Stimulated activated effector memory CD8-positive, alpha-beta T cell treated with anti-CD3 and anti-CD28 coated beads, Interleukin-12 subunit alpha, Interleukin-12 subunit beta, amount 100 ng/mL, for 72 hours (primary cell): ENCODE measurements at regions not wholly inside any gene's neighbourhood (a gene's known extent, or its start where the extent isn't known, plus 50 kb on each side); places are given as distances from the start of the nearest gene placed in this dataset.

Experiments
- ATAC-seq: fragments of 150-1000 bp; cut with Tn5 transposase; 2 replicates; pipeline ENCODE4 v1.10.0; 2021
- DNase-seq, 2 donors: peaks; one replicate each; pipeline ENCODE4 v3.0.0; 2021 to 2022; ENCODE audit warnings: low spot score in 2 of 2
- H3K27ac Mint-ChIP-seq: one replicate; pipeline ENCODE4 v1.8.0; 2022; ENCODE audit warnings: mild to moderate bottlenecking, mixed read lengths
- H3K36me3 Mint-ChIP-seq: one replicate; pipeline ENCODE4 v1.8.0; 2022; ENCODE audit warnings: mild to moderate bottlenecking, mixed read lengths
- H3K4me1 Mint-ChIP-seq: one replicate; pipeline ENCODE4 v1.8.0; 2022; ENCODE audit warnings: mixed read lengths
- H3K4me3 Mint-ChIP-seq: one replicate; pipeline ENCODE4 v1.8.0; 2022; ENCODE audit warnings: mild to moderate bottlenecking, mixed read lengths
- H3K9me3 Mint-ChIP-seq: one replicate; pipeline ENCODE4 v1.8.0; 2022; ENCODE audit warnings: mixed read lengths

DNA sequence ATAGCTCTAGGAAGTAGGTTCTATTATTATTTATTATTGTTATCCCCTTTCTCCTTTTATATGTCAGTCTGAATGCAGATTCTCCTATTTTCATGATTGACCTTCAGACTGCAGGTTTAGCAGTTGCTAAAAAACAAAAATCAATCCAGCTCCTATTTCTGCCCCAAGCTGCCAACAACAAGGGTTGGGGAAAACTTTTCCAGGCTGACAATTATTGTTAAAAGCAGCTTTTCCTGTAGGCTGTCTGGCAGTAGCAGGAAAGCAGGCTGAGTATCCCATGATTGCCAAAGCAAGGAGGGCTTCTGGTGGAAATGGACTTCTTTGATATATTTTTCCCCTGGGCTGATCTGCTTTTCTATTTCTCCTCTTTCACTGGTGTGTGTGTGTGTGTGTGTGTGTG, 78.0 kb upstream of the CTLA4 start:
- Mint-ChIP-seq H3K4me3 (no peak overlapping the region), H3K4me1 (peaks cover 4% of the 10 kb centered on the region), H3K9me3 (no peaks in the 10 kb centered on the region), H3K27ac (no peak overlapping the region), H3K36me3 (no peaks in the 10 kb centered on the region)
- DNase-seq (no peak), ATAC-seq (no peak)

DNA sequence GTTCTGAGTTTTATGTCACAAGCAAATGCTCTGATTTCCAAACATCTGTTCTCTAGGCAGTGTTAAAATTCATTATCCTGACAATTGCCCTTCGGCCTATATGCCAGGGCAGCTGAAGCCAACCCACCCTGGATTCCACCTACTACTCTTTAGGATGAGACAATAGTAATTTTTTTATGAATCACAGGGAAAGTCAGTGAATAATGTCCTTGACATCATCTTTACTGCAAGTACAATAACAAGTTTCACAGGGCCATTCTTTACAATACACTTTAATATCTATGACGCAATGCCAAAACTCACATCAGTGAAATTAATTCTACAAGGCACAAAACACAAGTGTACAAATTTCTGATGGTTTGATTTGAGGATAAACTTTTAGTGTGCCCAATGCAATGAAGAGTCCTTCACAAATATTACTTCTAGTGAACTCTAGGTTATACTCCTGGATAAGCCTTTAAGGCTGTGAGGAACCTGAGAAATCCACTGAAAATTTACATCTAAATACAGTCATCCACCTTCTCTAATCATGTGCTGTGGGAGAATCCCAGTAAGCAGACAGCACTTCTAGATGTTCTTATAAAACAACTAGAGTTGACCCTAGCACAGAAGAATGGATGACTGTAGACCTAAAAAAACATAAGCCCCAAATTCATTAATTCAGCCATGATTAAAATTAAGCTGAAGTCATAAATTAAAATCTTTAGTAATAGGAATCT, 77.3 kb upstream of the CTLA4 start:
- H3K36me3 Mint-ChIP-seq: no peaks in the 10 kb centered on the region
- H3K9me3 Mint-ChIP-seq: no peaks in the 10 kb centered on the region
- DNase-seq (no peak), ATAC-seq (no peak)
- H3K27ac Mint-ChIP-seq: no peak overlapping the region
- no peaks in the 10 kb centered on the region for H3K4me1 Mint-ChIP-seq
- H3K4me3 Mint-ChIP-seq: no peak overlapping the region

DNA sequence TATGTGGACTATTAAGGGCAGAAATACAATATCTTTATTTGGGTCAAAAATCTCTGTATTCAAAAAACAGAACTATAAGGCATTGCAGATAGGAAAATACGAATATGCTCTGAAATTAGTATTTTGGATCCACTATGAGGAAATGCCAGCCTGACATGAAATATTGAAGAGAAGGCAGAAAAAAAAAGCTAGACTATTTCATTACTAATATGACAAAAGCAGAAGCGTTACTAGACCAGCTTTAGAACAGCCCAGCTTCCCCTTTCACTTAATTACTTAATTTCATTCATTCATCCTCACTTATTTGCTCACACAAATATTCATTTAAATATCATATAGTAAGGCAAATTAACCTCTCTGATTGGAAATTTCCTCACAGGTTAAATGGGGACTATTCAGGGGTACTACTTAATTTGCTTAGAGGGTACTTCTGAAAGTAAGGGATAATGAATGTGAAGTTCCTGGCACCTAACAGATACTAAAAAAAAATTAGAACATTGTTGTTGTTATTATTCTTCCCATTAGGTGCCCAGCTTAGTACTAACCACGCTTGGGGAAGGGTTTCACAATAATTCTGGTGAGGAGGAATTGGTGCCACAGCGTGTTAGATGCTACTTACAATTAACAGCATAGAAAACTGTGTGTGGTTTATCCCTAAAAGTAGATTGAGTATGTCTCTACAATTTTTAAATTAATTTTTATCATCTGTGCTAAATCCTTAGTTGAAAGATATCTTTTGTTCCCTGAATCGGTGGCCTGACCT, 71.1 kb upstream of the CTLA4 start:
- DNase-seq (no peak), ATAC-seq (no peak)
- H3K4me1 Mint-ChIP-seq: peaks cover 41% of the 10 kb centered on the region
- no peaks in the 10 kb centered on the region for H3K36me3 Mint-ChIP-seq
- H3K27ac Mint-ChIP-seq: no peak overlapping the region
- H3K9me3 Mint-ChIP-seq: peaks cover 5% of the 10 kb centered on the region
- H3K4me3 Mint-ChIP-seq: no peak overlapping the region

GRCh38 chr2:203797276-203797675, 70.3 kb upstream of the CTLA4 start:
- DNase-seq (no peak), ATAC-seq (no peak)
- H3K36me3 Mint-ChIP-seq: no peaks in the 10 kb centered on the region
- peaks cover 46% of the 10 kb centered on the region for H3K4me1 Mint-ChIP-seq
- H3K4me3 Mint-ChIP-seq: no peak overlapping the region
- H3K9me3 Mint-ChIP-seq: peaks cover 6% of the 10 kb centered on the region
- H3K27ac Mint-ChIP-seq: no peak overlapping the region

- Mint-ChIP-seq H3K36me3 (no peaks in the 10 kb centered on the region), H3K4me1 (peaks cover 50% of the 10 kb centered on the region), H3K27ac (no peak overlapping the region), H3K9me3 (peaks cover 6% of the 10 kb centered on the region), H3K4me3 (no peak overlapping the region)
- no peak for DNase-seq
- ATAC-seq: no peak
Observed at GRCh38 chr2:203797712-203798111, 69.9 kb upstream of the CTLA4 start.

DNA sequence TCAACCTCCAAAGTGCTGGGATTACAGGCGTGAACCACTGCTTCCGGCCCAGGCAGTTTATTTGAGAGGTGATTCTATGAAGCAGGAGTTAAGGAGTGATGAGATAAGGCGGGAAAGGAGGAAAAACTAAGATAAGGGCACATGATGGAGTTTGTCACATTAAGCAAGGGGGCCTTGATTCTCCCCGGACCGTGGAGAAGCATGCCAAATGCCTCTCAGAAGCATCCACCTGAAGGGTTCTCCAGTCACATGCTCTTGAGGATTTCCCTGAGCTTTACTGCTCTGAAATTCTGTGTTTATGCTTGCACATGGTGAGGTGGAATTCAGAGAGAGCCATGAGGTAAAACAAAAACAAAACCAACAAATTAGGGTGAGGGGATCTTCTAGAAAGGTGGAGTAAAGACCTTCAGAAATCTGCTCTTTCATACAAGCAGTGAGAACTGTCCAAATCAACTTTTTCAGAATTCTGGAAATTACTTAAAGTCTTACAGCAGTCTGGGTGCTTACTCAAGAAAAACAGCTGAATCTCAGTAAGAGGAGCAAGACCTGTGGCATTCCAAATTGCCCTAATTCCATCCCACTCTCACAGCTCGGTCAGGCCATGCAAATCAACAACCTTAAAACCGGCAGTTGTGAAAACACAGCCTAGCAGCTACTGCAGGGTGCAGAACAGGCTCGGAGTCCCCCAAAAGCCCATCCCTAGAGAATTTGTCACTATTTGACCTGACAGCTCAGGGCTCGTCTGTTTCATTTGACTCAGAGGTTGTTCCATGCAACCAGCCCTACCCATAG, 69.1 kb upstream of the CTLA4 start:
- H3K4me1 Mint-ChIP-seq: peaks cover 58% of the 10 kb centered on the region
- DNase-seq (peak in 1 of 2 donors; percentile 39), ATAC-seq (no peak)
- H3K4me3 Mint-ChIP-seq: no peak overlapping the region
- no peaks in the 10 kb centered on the region for H3K36me3 Mint-ChIP-seq
- H3K9me3 Mint-ChIP-seq: peaks cover 6% of the 10 kb centered on the region
- no peak overlapping the region for H3K27ac Mint-ChIP-seq

DNA sequence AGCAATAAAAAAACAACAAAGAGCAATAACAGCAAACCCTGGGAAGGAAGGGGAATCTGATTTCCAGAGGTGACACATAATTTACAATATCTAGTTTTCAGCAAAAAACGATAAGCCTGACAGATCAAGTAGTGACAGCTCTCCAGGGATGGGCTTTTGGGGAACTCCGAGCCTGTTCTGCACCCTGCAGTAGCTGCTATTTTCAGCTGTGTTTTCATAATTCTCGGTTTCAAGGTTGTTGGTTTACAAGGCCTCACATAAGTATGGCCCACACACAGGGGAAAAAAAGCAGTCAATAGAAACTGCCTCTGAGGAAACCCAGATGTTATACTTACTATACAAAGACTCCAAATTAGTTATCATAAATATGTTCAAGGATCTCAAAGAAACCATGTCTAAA, 67.7 kb upstream of the CTLA4 start:
- DNase-seq (peak in 1 of 2 donors; percentile 47), ATAC-seq (peak; percentile 63)
- H3K27ac Mint-ChIP-seq: no peak overlapping the region
- H3K9me3 Mint-ChIP-seq: peaks cover 6% of the 10 kb centered on the region
- no peaks in the 10 kb centered on the region for H3K36me3 Mint-ChIP-seq
- peak overlapping the region; percentile 3 for H3K4me3 Mint-ChIP-seq
- peaks cover 71% of the 10 kb centered on the region for H3K4me1 Mint-ChIP-seq

DNA sequence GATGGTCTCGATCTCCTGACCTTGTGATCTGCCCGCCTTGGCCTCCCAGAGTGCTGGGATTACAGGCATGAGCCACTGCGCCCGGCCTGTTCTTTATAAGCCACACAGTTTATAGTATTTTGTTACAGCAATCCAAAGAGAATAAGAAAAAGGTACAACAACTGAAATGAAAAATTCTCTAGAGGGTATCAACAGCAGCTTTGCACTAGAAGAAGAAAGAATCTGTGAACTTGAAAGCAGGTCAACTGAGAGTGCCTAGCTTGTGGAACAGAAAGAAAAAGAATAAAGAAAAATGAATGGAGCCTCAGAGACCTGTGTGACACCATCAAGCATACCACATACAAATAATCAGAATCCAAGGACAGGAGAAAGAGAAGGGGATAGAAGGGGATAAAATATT, 66.8 kb upstream of the CTLA4 start:
- no peak overlapping the region for H3K27ac Mint-ChIP-seq
- ATAC-seq (no peak), DNase-seq (peak in 1 of 2 donors; percentile 29)
- no peak overlapping the region for H3K4me3 Mint-ChIP-seq
- H3K36me3 Mint-ChIP-seq: no peaks in the 10 kb centered on the region
- H3K4me1 Mint-ChIP-seq: peaks cover 79% of the 10 kb centered on the region
- H3K9me3 Mint-ChIP-seq: peaks cover 9% of the 10 kb centered on the region

DNA sequence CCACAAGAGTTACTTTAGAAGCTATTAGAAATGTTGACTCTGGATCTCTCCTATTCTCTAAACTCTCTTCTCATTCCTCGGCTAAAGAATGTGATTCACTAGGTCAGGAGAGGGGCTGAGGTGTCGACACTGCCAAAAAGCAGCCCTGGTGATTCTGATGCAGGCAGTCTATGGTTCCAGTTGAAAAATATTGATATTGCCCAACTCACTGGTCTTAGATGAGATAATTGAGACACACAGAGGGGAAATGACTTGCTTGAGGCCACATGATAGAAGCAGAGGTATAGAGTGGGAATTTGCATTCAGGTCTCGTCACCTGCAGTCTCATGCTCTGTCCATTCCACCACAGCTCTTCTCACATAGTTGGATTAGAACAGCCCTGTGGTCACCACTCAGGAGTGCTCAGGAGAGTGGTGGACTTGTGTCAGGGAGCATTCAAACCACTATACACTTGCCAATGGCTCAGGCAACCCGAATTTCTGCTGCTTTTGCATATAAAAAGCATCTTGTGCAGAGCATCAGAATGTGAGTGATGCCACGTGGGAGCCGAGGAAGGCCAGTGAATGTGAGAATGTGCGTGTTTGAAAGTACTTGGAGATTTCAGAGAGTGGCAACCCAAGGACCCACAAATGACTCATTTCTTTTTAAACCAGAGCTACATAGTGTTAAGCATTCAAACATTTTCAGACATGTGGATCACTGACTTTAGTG, 65.1 kb upstream of the CTLA4 start:
- Mint-ChIP-seq H3K9me3 (peaks cover 9% of the 10 kb centered on the region), H3K4me1 (peaks cover 93% of the 10 kb centered on the region), H3K27ac (peak overlapping the region; percentile 70), H3K4me3 (peak overlapping the region; percentile 27), H3K36me3 (no peaks in the 10 kb centered on the region)
- DNase-seq: peak in 1 of 2 donors; percentile 75
- peak; percentile 94 for ATAC-seq

DNA sequence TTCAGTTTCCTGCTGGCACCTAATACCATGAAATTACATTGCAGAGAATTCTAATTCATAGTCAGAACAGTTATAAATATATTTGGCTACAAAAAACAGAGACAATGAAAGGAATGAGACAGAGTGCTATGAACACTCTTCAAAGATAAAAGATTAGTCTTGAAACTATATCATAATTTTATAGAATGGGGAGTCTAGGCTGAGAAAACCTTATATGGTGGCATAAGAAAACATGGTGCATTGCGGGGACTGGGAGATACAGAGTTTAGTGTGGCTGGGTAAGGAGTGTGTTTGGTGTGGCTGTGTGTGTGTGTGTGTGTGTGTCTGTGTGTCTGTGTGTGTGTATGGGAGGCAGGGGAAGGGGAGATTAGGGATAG, 64.5 kb upstream of the CTLA4 start:
- no peak for ATAC-seq
- Mint-ChIP-seq H3K4me3 (peak overlapping the region; percentile 27), H3K36me3 (no peaks in the 10 kb centered on the region), H3K4me1 (peaks cover 88% of the 10 kb centered on the region), H3K27ac (peak overlapping the region; percentile 70), H3K9me3 (peaks cover 9% of the 10 kb centered on the region)
- DNase-seq: no peak

DNA sequence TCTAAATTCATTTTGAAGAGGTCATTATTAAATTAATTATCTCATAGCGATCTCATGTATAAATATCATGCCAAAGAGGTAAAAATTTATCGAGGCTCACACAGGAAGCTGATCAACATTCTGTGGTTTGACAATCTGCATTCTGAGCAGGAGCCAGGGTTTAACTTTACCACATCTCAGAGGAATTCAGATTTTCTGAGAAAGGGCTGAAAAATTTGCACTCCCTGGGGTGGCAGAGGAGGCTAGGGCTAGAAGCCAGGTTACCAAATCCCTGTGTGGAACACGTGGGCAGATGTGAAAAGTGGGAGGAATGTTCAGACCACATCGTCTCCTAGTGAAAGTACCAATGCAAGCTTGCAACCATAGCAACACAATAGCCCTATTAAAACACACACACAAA, 63.5 kb upstream of the CTLA4 start:
- H3K36me3 Mint-ChIP-seq: no peaks in the 10 kb centered on the region
- peak overlapping the region; percentile 27 for H3K4me3 Mint-ChIP-seq
- H3K27ac Mint-ChIP-seq: peak overlapping the region; percentile 4
- peak in 1 of 2 donors; percentile 65 for DNase-seq
- H3K4me1 Mint-ChIP-seq: peaks cover 80% of the 10 kb centered on the region
- peaks cover 9% of the 10 kb centered on the region for H3K9me3 Mint-ChIP-seq
- ATAC-seq: peak; percentile 45

- Mint-ChIP-seq H3K9me3 (peaks cover 9% of the 10 kb centered on the region), H3K4me3 (peak overlapping the region; percentile 27), H3K27ac (peak overlapping the region; percentile 4)
Observed at GRCh38 chr2:203804764-203805485, 62.6 kb upstream of the CTLA4 start.

GRCh38 chr2:203805486-203805838, 62.1 kb upstream of the CTLA4 start:
- ATAC-seq: no peak
- no peak overlapping the region for H3K4me3 Mint-ChIP-seq
- peaks cover 80% of the 10 kb centered on the region for H3K4me1 Mint-ChIP-seq
- DNase-seq: no peak
- no peak overlapping the region for H3K27ac Mint-ChIP-seq
- no peaks in the 10 kb centered on the region for H3K36me3 Mint-ChIP-seq
- peaks cover 9% of the 10 kb centered on the region for H3K9me3 Mint-ChIP-seq

More at GRCh38 chr2:203804764-203805485, 62.6 kb upstream of the CTLA4 start:
- H3K36me3 Mint-ChIP-seq: no peaks in the 10 kb centered on the region
- H3K4me1 Mint-ChIP-seq: peaks cover 80% of the 10 kb centered on the region
- ATAC-seq: no peak
- no peak for DNase-seq

DNA sequence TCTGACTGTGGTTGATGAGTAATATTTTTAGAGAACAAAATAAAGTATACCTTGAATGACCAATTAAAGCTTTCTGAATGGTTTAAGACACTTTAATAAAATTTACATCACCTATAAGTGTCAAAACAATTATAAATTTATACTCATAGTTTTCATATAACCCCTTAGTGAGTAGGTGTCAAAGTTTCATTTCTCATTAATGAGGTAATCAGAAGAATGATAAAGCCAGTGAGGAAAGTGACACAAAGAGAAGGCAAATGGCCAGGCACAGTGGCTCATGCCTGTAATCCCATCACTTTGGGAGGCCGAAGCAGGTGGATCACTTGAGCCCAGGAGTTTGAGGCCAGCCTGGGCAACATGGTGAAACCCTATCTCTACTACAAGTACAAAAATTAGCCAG, 60.8 kb upstream of the CTLA4 start:
- ATAC-seq (no peak), DNase-seq (peak in 1 of 2 donors; percentile 46)
- Mint-ChIP-seq H3K27ac (no peak overlapping the region), H3K4me3 (no peak overlapping the region), H3K4me1 (peaks cover 80% of the 10 kb centered on the region), H3K36me3 (peaks cover 3% of the 10 kb centered on the region), H3K9me3 (peaks cover 3% of the 10 kb centered on the region)
